ENCODE measurements at regions not wholly inside any gene's neighbourhood (a gene's known extent, or its start where the extent isn't known, plus 50 kb on each side); places are given as distances from the start of the nearest gene placed in this dataset.
"Not testable (repeated sequence)": the region's sequence is repeated elsewhere in the genome, so short reads cannot be mapped to it uniquely, and the experiment has no call there.

DNA sequence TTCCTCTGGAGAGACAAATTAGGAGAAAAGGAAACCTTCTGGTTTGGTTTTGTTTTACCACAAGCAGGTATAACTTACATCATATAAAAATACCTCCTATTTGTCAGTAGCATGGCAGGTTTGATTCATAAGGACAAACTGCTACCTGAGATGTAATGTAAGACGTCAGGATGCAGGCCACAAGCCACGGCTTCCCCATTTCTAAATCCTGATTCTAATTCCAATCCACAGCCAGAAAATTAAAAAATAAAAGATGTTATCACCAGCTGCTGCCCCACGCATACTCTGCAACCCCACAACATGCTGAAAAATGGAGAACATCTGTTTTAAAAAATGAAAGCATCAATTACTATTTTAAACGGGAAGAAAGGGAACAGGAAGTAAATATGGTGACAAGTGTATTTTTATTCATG is 197.6 kb downstream of the BCL11A start:
- no peak for DNase-seq

DNA sequence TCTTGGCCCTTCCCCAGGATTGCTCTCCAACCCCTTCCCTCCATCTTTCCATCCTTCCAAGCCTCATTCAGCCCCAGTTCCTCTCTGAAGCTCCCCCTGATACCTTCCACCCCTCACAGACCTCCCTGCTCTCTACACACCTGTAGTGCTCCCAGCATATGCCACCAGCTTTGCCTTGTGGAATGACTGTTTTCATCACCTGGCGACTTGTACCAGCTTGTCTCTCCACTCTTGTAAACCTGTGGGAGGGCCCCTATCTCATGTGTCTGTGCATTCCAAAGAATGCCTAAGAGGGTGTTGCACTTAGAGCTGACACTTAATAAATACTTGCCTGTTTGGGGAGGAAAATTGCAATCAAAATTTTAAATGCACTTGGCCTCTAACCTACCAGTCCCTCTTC is 198.7 kb downstream of the BCL11A start:
- DNase-seq = no peak

DNA sequence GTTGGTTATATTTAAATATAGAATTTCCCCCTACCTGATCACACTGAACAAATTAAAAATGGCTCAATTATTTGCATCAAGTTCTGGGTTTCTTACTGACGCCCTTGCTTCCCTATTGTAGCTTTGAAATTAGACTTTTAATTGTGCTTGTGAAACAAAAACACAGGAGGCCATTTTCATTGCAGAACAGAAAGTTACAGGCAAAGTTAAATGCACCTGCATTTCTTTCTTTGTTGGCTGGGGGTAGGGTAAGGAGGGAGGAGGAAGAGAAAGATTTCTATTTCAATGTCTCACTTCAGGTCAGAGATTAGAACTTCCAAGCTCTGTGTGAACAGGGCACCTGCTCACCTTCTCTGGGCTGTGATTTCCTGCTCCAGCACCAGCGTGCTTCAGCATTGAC is 199.6 kb downstream of the BCL11A start:
- DNase-seq = no peak

DNA sequence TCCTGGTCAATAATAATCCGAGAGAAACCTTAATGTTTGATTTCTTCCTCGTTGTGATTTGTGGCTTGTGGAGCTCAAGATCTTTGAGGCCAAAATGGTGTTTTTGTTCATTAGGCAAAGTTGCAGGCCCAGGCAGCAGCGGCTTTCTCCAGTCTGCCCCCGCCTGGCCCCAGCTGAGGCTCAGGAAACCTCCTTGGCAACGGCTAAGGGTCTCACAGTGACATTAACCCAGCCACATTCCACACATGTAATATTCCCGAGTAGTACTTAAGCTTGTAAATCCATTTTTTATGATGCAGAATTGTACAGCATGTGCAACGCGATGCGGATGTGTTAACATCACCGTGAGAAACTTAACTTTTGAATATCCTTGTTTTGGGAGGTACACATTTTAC is 200.1 kb downstream of the BCL11A start:
- DNase-seq = no peak

DNA sequence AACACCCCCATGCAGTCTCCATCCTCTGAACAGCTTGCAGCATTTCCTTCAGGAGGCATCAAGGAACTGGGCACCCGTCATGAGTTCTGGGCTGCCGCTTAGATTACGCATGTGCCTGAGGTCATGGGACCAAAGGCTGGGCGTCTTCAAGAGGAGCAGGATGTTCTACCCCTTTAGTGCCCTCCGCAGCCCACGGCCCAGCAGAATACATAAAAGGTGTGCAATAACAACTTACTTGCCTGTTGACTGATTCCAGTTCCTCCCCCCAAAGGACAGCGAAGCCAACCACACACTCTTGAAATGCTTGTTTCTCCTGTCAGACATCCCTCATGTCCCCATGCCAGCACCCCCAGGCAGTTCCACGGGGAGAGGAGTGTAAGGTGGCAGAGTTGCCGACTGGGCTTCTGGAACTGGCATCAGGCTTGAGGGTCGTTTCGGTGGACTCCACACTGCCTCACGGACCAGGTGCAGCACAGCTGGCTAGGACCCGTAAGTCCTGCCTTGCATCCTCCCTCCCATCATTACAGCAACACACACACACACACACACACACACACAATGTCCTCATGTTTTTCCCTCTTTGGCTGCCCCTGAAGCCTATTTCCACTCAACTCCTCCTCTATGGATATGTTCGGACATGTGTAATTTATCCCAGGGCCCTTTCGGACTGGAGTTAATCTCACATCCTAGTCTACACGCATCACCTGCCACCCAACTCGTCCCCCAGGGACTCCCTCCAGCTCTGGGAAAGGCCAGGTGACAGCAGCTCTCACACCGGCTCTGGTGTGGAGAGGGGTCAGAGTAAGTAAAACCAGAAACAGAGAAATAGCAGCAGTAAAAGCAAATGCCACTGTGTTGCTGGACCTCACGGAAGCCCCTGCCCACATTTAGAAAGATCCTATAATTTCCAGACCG is 200.7 kb downstream of the BCL11A start:
- no peak for DNase-seq

DNA sequence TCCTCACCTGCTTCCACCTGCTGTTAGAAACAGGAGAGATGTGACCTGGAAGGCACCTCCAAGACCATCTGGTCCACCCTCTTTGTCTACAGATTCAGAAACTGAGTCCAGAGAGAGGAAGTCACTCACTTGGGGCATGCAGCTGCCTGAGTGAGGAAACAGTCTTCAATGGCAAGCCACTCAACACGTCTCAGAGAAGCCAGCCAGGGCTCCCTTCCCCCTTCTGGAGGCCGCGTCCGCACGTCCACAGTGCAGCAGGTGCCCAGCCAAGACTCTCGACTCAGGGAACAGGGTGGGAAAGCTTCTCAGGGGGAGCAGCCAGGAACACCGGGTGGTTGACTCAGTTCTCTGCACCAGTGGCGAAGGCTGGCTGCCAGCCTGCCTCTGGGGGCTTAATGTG is 201.7 kb downstream of the BCL11A start:
- no peak for DNase-seq

DNA sequence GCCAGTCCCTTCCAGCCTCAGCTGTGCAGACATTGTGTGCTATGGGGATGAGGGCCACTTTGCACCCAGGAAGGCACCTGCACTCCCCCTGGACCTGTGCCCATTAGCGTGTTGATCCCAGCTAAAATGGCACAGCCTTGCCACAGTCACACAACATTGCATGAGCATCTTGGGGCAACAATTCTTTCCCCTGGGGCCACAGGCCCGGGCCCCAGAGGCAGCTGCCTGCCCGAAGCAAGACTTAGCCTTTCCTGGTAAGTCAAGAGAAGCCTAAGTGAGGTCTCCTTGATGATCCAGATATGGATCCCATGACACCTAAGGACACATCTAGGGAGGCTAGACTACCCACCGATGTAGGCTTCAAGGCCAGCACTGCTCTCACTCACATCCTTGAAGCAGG is 202.1 kb downstream of the BCL11A start:
- no peak for DNase-seq

DNA sequence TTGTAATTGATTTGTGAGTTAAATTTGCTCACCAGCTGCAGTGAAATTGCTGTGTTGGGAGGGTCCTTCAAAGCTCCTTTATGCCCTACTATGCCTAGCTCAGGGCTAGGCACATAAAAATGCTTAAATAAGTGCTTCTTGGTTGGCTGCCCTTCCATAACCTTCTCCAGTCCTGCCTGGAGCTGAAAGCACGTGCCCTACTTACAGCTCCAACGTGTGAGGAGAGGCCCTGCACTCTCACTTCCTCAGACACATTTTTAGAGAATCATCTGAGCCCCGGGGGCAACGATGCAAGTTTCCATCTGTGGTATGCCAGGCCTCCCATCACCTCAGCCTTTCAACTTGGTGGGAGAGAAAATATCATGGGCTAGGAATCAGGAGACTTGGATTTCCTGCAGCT is 202.7 kb downstream of the BCL11A start:
- no peak for DNase-seq

DNA sequence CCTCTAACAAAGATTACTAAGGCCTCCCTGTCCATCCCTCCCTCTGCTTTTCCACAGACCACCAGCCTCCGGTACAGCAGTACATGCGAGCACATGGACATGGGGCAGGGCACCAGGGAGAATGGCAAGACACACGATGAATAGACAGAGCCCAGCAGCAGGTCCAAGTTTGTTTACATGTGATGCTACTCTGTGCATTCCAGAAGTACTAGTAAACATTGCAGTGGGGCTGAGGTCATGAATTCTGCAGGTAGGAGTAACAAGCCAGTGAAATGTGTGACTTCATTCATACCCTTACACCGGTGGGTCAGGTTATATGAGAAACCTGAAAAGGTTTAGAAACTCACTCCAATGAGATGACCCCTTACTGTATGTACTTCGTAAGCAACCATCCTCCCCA is 205.7 kb downstream of the BCL11A start:
- no peak for DNase-seq

DNA sequence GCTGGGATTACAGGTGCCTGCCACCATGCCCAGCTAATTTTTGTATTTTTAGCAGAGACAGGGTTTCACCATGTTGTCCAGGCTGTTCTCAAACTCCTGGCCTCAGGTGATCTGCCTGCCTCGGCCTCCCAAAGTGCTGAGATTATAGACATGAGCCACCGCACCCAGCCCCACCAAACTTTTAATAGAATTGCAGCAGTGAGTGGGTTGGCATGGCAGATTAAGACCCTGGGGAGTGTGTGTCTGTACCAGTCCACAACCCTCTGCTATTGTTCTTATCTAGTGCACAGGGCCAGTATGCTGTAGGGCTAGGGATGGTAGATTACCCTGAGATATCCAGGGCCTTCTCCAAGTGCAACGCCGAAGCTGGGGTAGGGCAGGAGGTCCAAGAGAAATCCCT is 211.0 kb downstream of the BCL11A start:
- DNase-seq = not testable (repeated sequence)

DNA sequence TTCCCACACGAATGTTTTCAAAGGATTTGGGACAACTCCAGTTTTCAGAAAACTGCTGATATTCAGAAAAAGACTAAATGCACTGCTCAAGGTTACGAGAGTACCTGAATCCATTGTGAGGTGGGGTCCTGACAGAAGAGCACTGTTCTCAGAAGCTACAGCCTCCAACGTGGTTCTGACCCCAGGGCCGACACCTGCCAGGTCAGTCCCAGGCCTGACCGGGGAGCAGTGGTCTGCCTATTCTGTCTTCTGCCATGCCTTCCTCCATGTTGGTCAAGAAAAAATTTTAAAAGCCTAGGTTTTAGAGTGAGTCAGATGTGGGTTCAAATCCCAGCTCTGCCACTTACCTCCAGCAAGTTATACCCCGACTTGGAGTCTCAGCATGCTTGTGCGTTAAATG is 212.3 kb downstream of the BCL11A start:
- DNase-seq = no peak

DNA sequence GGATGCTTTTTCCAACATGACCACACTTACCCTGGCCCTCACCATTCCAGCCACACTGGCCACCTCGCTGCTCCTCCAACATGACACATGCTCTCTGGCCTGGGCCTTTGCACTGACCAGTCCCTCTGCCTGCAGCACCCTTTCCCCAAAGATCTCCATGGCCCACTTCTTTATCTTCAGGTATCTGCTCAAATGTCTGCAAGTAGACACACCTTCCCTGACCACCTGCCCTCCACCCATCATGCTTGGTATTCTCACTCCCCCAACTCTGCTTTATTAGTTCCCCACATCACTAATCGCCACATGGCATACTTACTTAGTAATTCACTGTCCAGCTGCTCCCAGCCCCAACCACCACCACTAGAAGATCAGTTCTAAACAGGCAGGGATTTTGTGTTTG is 214.2 kb downstream of the BCL11A start:
- DNase-seq = no peak

DNA sequence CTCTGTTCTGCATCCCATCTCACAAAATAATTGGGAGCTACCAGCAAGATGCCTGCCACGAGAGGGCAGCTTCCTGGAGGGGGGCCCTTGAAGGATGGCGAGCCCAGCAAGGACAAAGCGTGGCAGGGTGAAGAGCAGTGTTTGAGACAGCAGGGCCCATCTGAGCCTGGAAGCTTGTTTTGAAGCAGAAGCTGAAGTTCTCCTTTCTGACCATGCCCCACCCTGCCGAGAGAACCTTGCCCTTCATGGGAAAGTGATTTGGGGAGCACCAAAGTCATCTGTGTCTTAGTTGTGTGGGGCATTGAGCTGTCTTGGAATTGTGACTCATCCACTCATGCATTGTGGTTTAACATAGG is 216.3 kb downstream of the BCL11A start:
- no peak for DNase-seq

DNA sequence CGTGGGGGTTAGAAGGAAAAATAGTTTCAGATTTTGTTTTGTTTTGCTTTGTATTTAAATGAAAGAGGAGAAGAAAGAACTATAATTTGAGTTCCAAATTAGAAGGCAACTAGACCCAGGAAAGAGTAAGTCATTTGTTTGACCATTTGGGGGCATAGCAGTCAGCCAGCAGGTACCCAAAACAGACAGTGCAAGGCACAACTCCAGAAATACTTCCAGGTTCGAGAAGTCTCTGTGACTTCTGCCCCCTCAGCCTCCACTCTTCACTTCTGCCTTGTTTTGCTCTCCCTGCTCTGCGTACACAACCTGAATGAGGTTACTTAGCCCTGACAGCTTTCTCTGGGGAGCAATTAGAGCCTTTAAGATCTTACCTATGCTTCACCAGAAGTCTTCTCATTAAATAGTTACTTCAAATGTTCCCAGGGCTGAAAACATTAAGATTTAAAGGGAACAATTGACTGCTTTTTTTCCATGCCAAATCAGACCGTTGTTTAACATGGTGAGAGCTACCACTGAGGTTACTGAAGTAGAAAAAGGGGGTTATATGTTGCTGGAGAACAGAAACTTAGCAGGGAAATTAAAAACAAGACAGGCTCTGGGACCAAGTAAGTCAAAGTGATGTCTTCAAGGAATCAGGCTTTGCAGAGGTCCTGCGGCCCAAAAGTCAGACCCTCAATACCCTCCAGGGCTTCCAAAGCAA is 216.9 kb downstream of the BCL11A start:
- DNase-seq = no peak

DNA sequence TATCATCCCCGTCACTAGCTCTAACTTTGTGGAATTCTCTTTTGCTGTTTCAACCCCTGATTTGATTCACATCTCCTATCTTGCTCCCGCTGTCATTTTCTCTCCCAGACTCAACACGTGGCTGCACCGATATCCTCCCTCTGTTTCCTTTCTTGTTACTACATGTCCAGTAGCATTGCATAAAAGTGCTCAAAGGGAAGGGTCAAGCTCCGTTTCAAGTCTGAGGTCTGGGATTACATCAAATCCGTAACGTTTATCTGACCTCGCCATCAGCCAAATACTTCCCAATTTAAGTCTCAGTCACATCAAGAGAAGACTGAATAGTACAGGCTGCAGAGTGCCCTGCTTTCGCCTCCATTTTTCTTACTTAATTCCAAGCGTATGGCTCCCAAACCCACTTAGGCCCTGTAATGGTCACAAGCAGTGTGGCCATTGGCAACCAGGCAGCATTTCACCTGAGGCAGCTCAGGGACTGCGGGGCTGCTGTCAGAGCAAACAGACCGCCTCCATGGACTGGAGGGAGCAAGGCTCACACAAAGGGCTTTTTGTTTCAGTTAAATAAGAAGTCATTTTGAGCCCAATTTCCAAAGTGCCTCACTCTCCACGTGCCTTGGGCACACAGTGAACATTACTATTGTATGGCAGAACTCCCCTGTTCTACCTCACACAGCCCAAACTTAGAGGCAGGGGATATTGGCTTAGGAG is 217.8 kb downstream of the BCL11A start:
- no peak for DNase-seq

DNA sequence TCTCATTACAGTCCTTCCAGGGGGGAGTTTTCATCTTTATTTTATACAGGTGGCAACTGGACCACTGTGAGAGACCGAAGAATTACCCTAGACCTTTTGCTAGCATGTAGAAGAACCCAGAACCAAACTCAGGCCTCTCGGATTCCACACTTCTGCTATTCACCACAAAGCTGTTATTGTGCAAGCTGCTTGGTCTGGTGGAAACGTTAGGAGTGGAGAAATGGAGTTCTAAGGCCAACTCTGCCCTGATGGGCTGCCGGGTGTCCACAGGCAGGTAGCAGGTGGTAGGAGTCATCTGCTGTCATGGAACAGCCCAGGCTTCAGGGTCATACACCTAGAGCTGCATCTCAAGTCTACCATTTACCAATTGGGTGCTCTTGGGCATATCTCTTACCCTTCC is 218.8 kb downstream of the BCL11A start:
- no peak for DNase-seq

DNA sequence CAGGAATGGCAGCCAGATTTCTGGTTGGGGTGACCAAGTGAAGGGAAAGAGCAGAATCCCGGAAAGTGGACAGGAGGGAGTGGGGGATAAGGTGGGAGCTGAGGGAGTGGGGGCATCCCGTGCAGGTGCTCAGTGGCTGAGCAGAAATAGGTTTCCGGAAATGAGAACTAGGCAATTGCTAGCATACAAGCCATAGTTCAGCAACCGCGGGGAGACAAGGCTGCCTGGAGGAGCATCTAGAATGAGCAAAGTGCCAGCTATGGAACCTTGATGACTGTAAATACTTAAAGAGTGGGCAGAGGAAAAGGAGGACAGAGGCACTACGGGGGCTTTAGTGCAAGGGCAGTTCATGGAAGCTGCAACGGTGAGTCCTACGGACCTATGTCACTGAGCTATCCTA is 220.2 kb downstream of the BCL11A start:
- no peak for DNase-seq

DNA sequence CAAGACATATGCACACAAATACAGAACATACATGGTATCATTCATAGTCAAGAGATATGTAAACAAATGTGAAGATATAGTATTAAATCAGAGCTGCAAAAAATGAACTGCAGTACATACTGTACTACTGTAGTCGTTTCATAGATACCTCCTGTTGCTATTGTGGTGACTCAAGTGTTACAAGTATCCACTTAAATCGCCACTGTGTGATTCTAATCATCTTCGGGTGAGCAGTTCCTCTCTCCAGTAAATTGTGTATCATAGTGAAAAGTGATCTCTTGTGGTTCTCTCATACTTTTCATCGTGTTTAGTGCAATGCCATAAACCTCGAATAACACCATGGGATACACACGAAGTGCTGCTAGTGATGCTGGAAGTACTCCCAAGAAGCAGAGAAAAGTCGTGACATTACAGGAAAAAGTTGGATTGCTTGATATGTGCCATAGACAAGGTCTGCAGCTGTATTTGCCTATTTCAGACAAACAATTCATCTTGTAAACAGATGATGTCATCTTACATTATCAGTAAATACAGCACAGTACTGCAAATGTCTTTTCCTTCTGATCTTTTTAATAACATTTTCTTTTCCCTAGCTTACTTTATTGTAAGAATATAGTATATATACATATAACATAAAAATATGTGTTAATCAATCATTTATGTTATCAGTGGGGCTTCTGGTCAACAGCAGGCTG is 222.2 kb downstream of the BCL11A start:
- DNase-seq = no peak

DNA sequence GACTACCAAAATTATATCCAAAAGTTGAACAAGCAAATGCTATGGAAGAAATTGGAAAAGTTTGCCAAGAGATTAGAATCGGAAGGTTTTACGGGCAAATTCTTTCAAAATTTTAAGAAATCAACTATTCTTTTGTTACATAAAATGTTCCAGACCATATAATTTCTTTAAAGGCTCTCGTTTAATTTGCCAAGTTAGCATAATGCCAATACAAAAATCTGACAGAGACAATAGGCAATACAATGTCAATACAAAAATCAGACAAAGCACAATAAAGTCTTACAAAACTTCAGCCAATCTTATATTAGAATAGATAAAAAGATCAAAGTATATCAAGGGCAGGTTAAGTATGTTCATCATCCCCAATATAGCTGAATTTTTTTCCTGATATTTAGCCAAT is 224.2 kb downstream of the BCL11A start:
- DNase-seq = no peak

DNA sequence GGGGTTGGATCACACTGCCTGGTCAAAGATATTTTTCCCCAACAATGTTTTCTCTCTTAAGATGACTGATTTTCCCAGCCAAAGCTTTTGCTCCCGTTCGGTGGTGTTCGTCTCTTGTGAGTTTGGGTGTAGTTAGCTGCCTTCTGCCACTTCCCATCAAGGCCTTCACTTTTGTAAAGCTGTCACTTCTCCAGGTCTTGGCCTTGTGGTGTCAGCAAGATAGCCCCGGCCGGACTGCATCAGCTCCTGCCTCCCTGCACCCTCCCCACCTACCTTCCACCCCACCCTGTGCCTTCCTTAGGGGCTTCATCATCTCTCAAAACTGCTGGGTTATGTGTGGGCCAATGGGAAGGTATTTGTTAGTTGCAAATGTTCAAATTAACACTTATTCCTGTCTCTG is 228.9 kb downstream of the BCL11A start:
- no peak for DNase-seq

DNA sequence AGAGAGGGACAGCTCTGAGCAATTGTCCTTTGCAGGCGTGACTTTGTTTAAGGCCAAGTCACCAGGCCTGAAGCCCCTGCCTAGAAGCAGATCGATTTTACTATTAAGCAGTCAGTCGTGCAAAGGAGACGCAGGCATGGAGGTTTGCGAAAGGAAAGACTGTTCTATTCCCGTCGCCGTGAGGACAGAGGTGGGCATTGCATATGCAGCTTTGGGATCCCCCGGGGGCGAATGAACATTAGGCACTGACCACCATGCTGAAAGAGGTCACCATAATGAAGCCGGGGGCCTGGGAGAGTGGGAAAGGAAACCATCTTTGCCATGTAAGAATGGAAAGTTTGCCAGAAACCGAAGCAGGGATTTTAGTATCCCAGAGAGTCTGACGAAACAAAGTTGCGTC is 231.6 kb downstream of the BCL11A start:
- DNase-seq = no peak

DNA sequence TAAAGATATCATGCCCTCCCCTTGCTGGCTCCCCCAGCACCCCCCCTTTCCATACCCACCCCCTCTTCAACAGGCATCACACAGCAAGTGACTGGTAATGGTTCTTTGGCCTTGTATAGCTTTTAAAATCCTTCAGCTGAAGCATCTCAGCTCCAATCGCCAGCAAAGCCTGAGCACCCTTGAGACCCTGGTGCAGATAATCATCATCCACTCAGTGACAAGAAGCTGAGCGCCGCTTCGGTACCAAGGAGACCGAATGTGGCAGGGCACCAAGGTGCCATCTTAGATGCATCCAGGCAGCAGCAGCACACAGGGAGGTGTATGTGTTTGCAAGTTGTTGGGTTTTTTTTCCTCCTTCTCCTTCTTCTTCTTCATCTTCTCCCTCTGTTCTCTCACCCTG is 232.7 kb downstream of the BCL11A start:
- no peak for DNase-seq

DNA sequence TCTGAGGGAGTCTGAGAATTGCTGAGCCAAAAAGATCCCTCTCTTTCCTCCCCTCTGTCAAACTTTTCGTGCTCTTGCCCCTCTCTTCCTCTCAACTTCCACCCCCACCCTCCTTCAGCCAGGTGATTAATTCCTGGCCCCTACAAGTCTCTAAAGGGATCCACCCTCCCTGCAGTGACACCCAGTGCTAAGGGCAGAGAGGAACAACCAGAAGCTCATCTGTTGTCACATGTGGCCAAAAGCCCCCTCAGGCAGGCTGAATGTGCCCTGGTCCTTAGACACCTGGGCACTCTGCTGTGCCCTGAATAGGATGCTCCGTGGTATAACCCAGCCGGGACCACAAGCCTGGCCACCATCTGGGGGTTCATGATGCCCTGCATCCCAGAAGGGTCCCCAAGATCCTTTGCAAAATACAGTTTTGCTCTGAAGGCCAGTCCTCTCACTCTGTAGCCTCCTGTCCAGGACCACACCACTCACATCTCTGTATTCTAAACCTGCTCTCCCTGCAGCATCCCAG is 234.4 kb downstream of the BCL11A start:
- DNase-seq = no peak
